Heart left ventricle (tissue), 16 donors: ENCODE measurements at regions not wholly inside any gene's neighbourhood (a gene's known extent, or its start where the extent isn't known, plus 50 kb on each side); places are given as distances from the start of the nearest gene placed in this dataset.

Experiments used
- ATAC-seq, 4 donors: fragments of 200-7000 bp; cut with Tn5 transposase; one replicate each; pipeline ENCODE4 v1.9.1; 2020 to 2022; ENCODE audit warnings: moderate library complexity in 4 of 4, mild to moderate bottlenecking in 3 of 4, moderate number of reproducible peaks in 1 of 4
- DNase-seq, 5 donors: peaks; one replicate each; pipeline ENCODE4 v3.0.0-alpha.2; 2020
- H3K27ac ChIP-seq, 12 donors: fragments of 200-600 bp; sonication (generic) in 4 of 12; one replicate each; pipeline versions ENCODE4 v1.5.0 to v1.8.0; 2016 to 2022; ENCODE audit warnings: mild to moderate bottlenecking in 2 of 12
- H3K27me3 ChIP-seq, 9 donors: fragments of 200-600 bp; sonication (generic) in 2 of 9; one replicate each; pipeline versions ENCODE4 v1.5.1 to v1.8.0; 2016 to 2022; ENCODE audit warnings: mild to moderate bottlenecking in 3 of 9
- H3K36me3 ChIP-seq, 9 donors: fragments of 200-600 bp; sonication (generic) in 2 of 9; one replicate each; pipeline versions ENCODE4 v1.5.0 to v1.8.0; 2018 to 2022; ENCODE audit warnings: mild to moderate bottlenecking in 2 of 9
- H3K4me1 ChIP-seq, 12 donors: fragments of 200-600 bp; sonication (generic) in 4 of 12; one replicate each; pipeline versions ENCODE4 v1.5.0 to v1.8.0; 2016 to 2022; ENCODE audit warnings: mild to moderate bottlenecking in 3 of 12
- H3K4me3 ChIP-seq, 12 donors: fragments of 200-600 bp; sonication (generic) in 4 of 12; one replicate each; pipeline versions ENCODE4 v1.5.0 to v1.8.0; 2017 to 2022; ENCODE audit warnings: mild to moderate bottlenecking in 9 of 12, moderate library complexity in 4 of 12
- H3K9me3 ChIP-seq, 12 donors: fragments of 200-600 bp; sonication (generic) in 4 of 12; one replicate each; pipeline versions ENCODE4 v1.5.0 to v1.8.0; 2016 to 2022; ENCODE audit warnings: mild to moderate bottlenecking in 1 of 12
- CTCF ChIP-seq, 12 donors: fragments of 200-600 bp; sonication (generic) in 4 of 12; IDR thresholded peaks; one replicate each; pipeline versions ENCODE4 v1.5.0 to v1.8.0; 2018 to 2022; ENCODE audit warnings: antibody characterized with exemption in 12 of 12, mild to moderate bottlenecking in 5 of 12
- POLR2A ChIP-seq, 2 donors: fragments of 450-650 bp; IDR thresholded peaks; one replicate each; pipeline ENCODE4 v1.6.1; 2017; ENCODE audit warnings: antibody characterized with exemption in 2 of 2, mild to moderate bottlenecking in 2 of 2, moderate library complexity in 2 of 2
- WGBS, 4 donors: extraction: QIAGEN DNeasy Blood & Tissue Kit in 2 of 4; methylation state at CpG; one replicate each; pipeline versions ENCODE4 v1.1.5 to v1.1.7; 2013 to 2018; 5-methylcytosine and 5-hydroxymethylcytosine counted together
- intact Hi-C, 10 donors: fragments of 100-400 bp; cut with DNase I; formaldehyde crosslinking; loops; one replicate each; pipeline versions ENCODE4 v1.11.1 to v1.14.2; 2022
- donor health status: ischemic (EF 13 %, LVEDD 7.1; RV severe dilation, severe dysfunction).
- donor health status: healthy with polysubstance abuse.
- donor health status: DM: no; HTN: yes; CAD: no.
- donor health status: DM: no; HTN: no; CAD: no.
- donor health status: ischemic (EF 25% LVEDD 6.9; RV normal size, moderate dysfunction).
- donor health status: ischemic (EF 25% LVEDD 5.7; RV mildly dilated, moderate dysfunction).
- donor health status: healthy.
- donor health status: DM: yes; HTN: yes; CAD: no.
- donor health status: ischemic (EF 35%, LVEDD 5.7; RV mildly dilated, moderate dysfunction).
- donor health status: nonischemic (EF 11% LVEDD 7.7; RV severe dilation, severe dysfunction).
- donor health status: DM: yes; HTN: yes; CAD: no.
- donor health status: PGD.
- donor health status: ischemic (EF 29% LVEDD 5.4; RV normal size, mild dysfunction).
- donor health status: nonischemic (EF 23%, LVEDD 6.1; RV moderate dilation, normal function).

- H3K4me3 ChIP-seq: no peak overlapping the region
- DNase-seq (no peak), ATAC-seq (no peak)
- no peak overlapping the region for H3K27ac ChIP-seq
- H3K4me1 ChIP-seq: no peaks in the 10 kb centered on the region
- no peaks in the 10 kb centered on the region for H3K27me3 ChIP-seq
- peaks cover 0 to 15% (median 2%) of the 10 kb centered on the region in 12 donors for H3K9me3 ChIP-seq
- 76 to 78% (median 77%) methylated on average over 7 of the region's 7 CpGs for WGBS, 4 donors
- H3K36me3 ChIP-seq: no peaks in the 10 kb centered on the region
- TF ChIP-seq CTCF (IDR thresholded peaks at IDR 0.05) (no peak), POLR2A (IDR thresholded peaks at IDR 0.05) (no peak)
- intact Hi-C loops: no loop called here
Measured at GRCh38 chr14:38808734-38809455, 294.1 kb downstream of the SEC23A start.

GRCh38 chr14:38799671-38800070, 303.4 kb downstream of the SEC23A start:
- H3K9me3 ChIP-seq: peaks cover 0 to 34% (median 9%) of the 10 kb centered on the region in 12 donors
- H3K27me3 ChIP-seq: no peaks in the 10 kb centered on the region
- 79 to 82% (median 80%) methylated on average over 2 of the region's 2 CpGs for WGBS, 4 donors
- TF ChIP-seq POLR2A (IDR thresholded peaks at IDR 0.05) (no peak), CTCF (IDR thresholded peaks at IDR 0.05) (no peak)
- DNase-seq (no peak), ATAC-seq (no peak)
- no peak overlapping the region for H3K4me3 ChIP-seq
- no peaks in the 10 kb centered on the region for H3K4me1 ChIP-seq
- H3K27ac ChIP-seq: no peak overlapping the region
- intact Hi-C loops: no loop called here
- H3K36me3 ChIP-seq: no peaks in the 10 kb centered on the region

- ATAC-seq (no peak), DNase-seq (no peak)
- Histone ChIP-seq H3K36me3 (no peaks in the 10 kb centered on the region), H3K4me3 (no peak overlapping the region), H3K27ac (no peak overlapping the region), H3K9me3 (no peaks in the 10 kb centered on the region), H3K4me1 (no peaks in the 10 kb centered on the region), H3K27me3 (no peaks in the 10 kb centered on the region)
- TF ChIP-seq POLR2A (IDR thresholded peaks at IDR 0.05): no peak
- no peak for TF ChIP-seq CTCF (IDR thresholded peaks at IDR 0.05)
- intact Hi-C loops: no loop called here
Measured at GRCh38 chr14:38794677-38795076, 308.4 kb downstream of the SEC23A start.

GRCh38 chr14:38791862-38792261, 311.2 kb downstream of the SEC23A start:
- no peaks in the 10 kb centered on the region for H3K4me1 ChIP-seq
- no peaks in the 10 kb centered on the region for H3K9me3 ChIP-seq
- TF ChIP-seq CTCF (IDR thresholded peaks at IDR 0.05) (no peak), POLR2A (IDR thresholded peaks at IDR 0.05) (no peak)
- intact Hi-C loops: no loop called here
- DNase-seq: no peak
- ATAC-seq: no peak
- H3K4me3 ChIP-seq: no peak overlapping the region
- no peak overlapping the region for H3K27ac ChIP-seq
- WGBS, 4 donors: 82 to 90% (median 85%) methylated on average over 3 of the region's 3 CpGs
- no peaks in the 10 kb centered on the region for H3K36me3 ChIP-seq
- no peaks in the 10 kb centered on the region for H3K27me3 ChIP-seq
